ENCODE measurements at regions not wholly inside any gene's neighbourhood (a gene's known extent, or its start where the extent isn't known, plus 50 kb on each side); places are given as distances from the start of the nearest gene placed in this dataset.

GRCh38 chr1:29676496-29676895 lies 440.2 kb downstream of the PTPRU start:
- no peaks in the 10 kb centered on the region for H3K9me3 ChIP-seq
- no peaks in the 10 kb centered on the region for H3K4me1 ChIP-seq
- no peak overlapping the region for H3K4me3 ChIP-seq (ENCODE audit: low read depth, low read length)
- CTCF ChIA-PET, result no interaction called here
- Mint-ChIP-seq H3K4me1 (ENCODE audit: low read depth, unreplicated experiment) (no peaks in the 10 kb centered on the region), H3K27me3 (ENCODE audit: insufficient read depth, unreplicated experiment) (peaks cover 6% of the 10 kb centered on the region), H3K27ac (ENCODE audit: unreplicated experiment) (no peak overlapping the region), H3K9me3 (ENCODE audit: unreplicated experiment) (no peaks in the 10 kb centered on the region), H3K36me3 (ENCODE audit: insufficient read depth, unreplicated experiment) (peaks cover 6% of the 10 kb centered on the region), H3K4me3 (ENCODE audit: unreplicated experiment) (no peak overlapping the region)
- intact Hi-C loops (cut with micrococcal nuclease; ENCODE audit: unreplicated experiment), result no loop called here
- BruUV-seq (replicated peaks), result no TSS peak
- TF ChIP-seq, protein P1, sequence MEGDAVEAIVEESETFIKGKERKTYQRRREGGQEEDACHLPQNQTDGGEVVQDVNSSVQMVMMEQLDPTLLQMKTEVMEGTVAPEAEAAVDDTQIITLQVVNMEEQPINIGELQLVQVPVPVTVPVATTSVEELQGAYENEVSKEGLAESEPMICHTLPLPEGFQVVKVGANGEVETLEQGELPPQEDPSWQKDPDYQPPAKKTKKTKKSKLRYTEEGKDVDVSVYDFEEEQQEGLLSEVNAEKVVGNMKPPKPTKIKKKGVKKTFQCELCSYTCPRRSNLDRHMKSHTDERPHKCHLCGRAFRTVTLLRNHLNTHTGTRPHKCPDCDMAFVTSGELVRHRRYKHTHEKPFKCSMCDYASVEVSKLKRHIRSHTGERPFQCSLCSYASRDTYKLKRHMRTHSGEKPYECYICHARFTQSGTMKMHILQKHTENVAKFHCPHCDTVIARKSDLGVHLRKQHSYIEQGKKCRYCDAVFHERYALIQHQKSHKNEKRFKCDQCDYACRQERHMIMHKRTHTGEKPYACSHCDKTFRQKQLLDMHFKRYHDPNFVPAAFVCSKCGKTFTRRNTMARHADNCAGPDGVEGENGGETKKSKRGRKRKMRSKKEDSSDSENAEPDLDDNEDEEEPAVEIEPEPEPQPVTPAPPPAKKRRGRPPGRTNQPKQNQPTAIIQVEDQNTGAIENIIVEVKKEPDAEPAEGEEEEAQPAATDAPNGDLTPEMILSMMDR (IDR thresholded peaks at IDR 0.05; ENCODE audit: insufficient read depth in 1 of 2, low read depth in 1 of 2, low read length in 1 of 2, severe bottlenecking in 1 of 2, unreplicated experiment in 1 of 2), result no peak
- H3K36me3 ChIP-seq (ENCODE audit: control insufficient read depth, insufficient read depth, low read length), result no peaks in the 10 kb centered on the region
- POLR2A ChIA-PET, result no interaction called here
- no peak for DNase-seq
- H3K27me3 ChIP-seq (replicated peaks; ENCODE audit: control insufficient read depth, insufficient read depth, low read length), result no peaks in the 10 kb centered on the region

GRCh38 chr1:29675481-29676263 lies 439.4 kb downstream of the PTPRU start:
- Mint-ChIP-seq H3K4me1 (ENCODE audit: low read depth, unreplicated experiment) (no peaks in the 10 kb centered on the region), H3K36me3 (ENCODE audit: insufficient read depth, unreplicated experiment) (peaks cover 6% of the 10 kb centered on the region), H3K9me3 (ENCODE audit: unreplicated experiment) (no peaks in the 10 kb centered on the region), H3K27me3 (ENCODE audit: insufficient read depth, unreplicated experiment) (peaks cover 6% of the 10 kb centered on the region), H3K4me3 (ENCODE audit: unreplicated experiment) (no peak overlapping the region), H3K27ac (ENCODE audit: unreplicated experiment) (no peak overlapping the region)
- ChIA-PET POLR2A (no interaction called here), CTCF (no interaction called here)
- H3K9me3 ChIP-seq, result no peaks in the 10 kb centered on the region
- H3K36me3 ChIP-seq (ENCODE audit: control insufficient read depth, insufficient read depth, low read length), result no peaks in the 10 kb centered on the region
- DNase-seq, result no peak
- no peaks in the 10 kb centered on the region for H3K4me1 ChIP-seq
- TF ChIP-seq, protein P1 (IDR thresholded peaks at IDR 0.05; ENCODE audit: insufficient read depth in 1 of 2, low read depth in 1 of 2, low read length in 1 of 2, severe bottlenecking in 1 of 2, unreplicated experiment in 1 of 2), result no peak
- no TSS peak for BruUV-seq (replicated peaks)
- intact Hi-C loops (cut with micrococcal nuclease; ENCODE audit: unreplicated experiment), result no loop called here
- no peak overlapping the region for H3K4me3 ChIP-seq (ENCODE audit: low read depth, low read length)
- no peaks in the 10 kb centered on the region for H3K27me3 ChIP-seq (replicated peaks; ENCODE audit: control insufficient read depth, insufficient read depth, low read length)

GRCh38 chr1:29674627-29675326 lies 438.5 kb downstream of the PTPRU start:
- intact Hi-C loops (cut with micrococcal nuclease; ENCODE audit: unreplicated experiment), result no loop called here
- Histone ChIP-seq H3K4me3 (ENCODE audit: low read depth, low read length) (no peak overlapping the region), H3K4me1 (no peaks in the 10 kb centered on the region), H3K36me3 (ENCODE audit: control insufficient read depth, insufficient read depth, low read length) (no peaks in the 10 kb centered on the region), H3K9me3 (no peaks in the 10 kb centered on the region), H3K27me3 (replicated peaks; ENCODE audit: control insufficient read depth, insufficient read depth, low read length) (no peaks in the 10 kb centered on the region)
- H3K4me3 Mint-ChIP-seq (ENCODE audit: unreplicated experiment), result no peak overlapping the region
- no peaks in the 10 kb centered on the region for H3K4me1 Mint-ChIP-seq (ENCODE audit: low read depth, unreplicated experiment)
- CTCF ChIA-PET, result no interaction called here
- H3K27me3 Mint-ChIP-seq (ENCODE audit: insufficient read depth, unreplicated experiment), result peaks cover 9% of the 10 kb centered on the region
- H3K36me3 Mint-ChIP-seq (ENCODE audit: insufficient read depth, unreplicated experiment), result peaks cover 6% of the 10 kb centered on the region
- POLR2A ChIA-PET, result no interaction called here
- H3K9me3 Mint-ChIP-seq (ENCODE audit: unreplicated experiment), result no peaks in the 10 kb centered on the region
- DNase-seq, result no peak
- BruUV-seq (replicated peaks), result no TSS peak
- no peak overlapping the region for H3K27ac Mint-ChIP-seq (ENCODE audit: unreplicated experiment)
- TF ChIP-seq, protein P1 (IDR thresholded peaks at IDR 0.05; ENCODE audit: insufficient read depth in 1 of 2, low read depth in 1 of 2, low read length in 1 of 2, severe bottlenecking in 1 of 2, unreplicated experiment in 1 of 2), result no peak
